Neural crest cell (in vitro differentiated cells): ENCODE measurements at regions not wholly inside any gene's neighbourhood (a gene's known extent, or its start where the extent isn't known, plus 50 kb on each side); places are given as distances from the start of the nearest gene placed in this dataset.

Source experiments
- DNase-seq: peaks from one replicate; pipeline ENCODE4 v3.0.0; 2021; ENCODE audit warnings: low read depth, mixed read lengths, low spot score
- H3K27ac Mint-ChIP-seq: one replicate; pipeline ENCODE4 v1.8.0; 2021; ENCODE audit warnings: mild to moderate bottlenecking, mixed read lengths; ENCODE audit not compliant: unreplicated experiment
- H3K27me3 Mint-ChIP-seq: 2 replicates; pipeline ENCODE4 v1.8.0; 2021; ENCODE audit warnings: low read depth, mild to moderate bottlenecking, mixed read lengths
- H3K36me3 Mint-ChIP-seq: 2 replicates; pipeline ENCODE4 v1.8.0; 2021; ENCODE audit warnings: low read depth, mild to moderate bottlenecking, mixed read lengths
- H3K4me1 Mint-ChIP-seq: 2 replicates; pipeline ENCODE4 v1.8.0; 2021; ENCODE audit warnings: mixed read lengths
- H3K4me3 Mint-ChIP-seq: one replicate; pipeline ENCODE4 v1.8.0; 2021; ENCODE audit warnings: mild to moderate bottlenecking, mixed read lengths
- H3K9me3 Mint-ChIP-seq: 2 replicates; pipeline ENCODE4 v1.8.0; 2021; ENCODE audit warnings: mixed read lengths
- CTCF ChIP-seq: fragments of 200-600 bp; sonication (generic); conservative IDR thresholded peaks from 2 replicates; pipeline ENCODE4 v1.5.0; 2021; ENCODE audit warnings: antibody characterized with exemption, mild to moderate bottlenecking

- no peak for TF ChIP-seq CTCF
- H3K36me3 Mint-ChIP-seq, result no peaks in the 10 kb centered on the region
- no peaks in the 10 kb centered on the region for H3K9me3 Mint-ChIP-seq
- H3K4me1 Mint-ChIP-seq, result no peaks in the 10 kb centered on the region
- no peaks in the 10 kb centered on the region for H3K27me3 Mint-ChIP-seq
- no peak for DNase-seq
- H3K4me3 Mint-ChIP-seq, result no peak overlapping the region
- H3K27ac Mint-ChIP-seq, result no peak overlapping the region
Observed at GRCh38 chr12:69042557-69042956, 109.6 kb upstream of the CPM start.

GRCh38 chr12:69042970-69043369 lies 110.0 kb upstream of the CPM start:
- H3K36me3 Mint-ChIP-seq, result no peaks in the 10 kb centered on the region
- no peak overlapping the region for H3K27ac Mint-ChIP-seq
- H3K4me1 Mint-ChIP-seq, result no peaks in the 10 kb centered on the region
- TF ChIP-seq CTCF, result no peak
- no peaks in the 10 kb centered on the region for H3K9me3 Mint-ChIP-seq
- H3K4me3 Mint-ChIP-seq, result no peak overlapping the region
- DNase-seq, result no peak
- no peaks in the 10 kb centered on the region for H3K27me3 Mint-ChIP-seq

GRCh38 chr12:69044887-69045286 lies 111.9 kb upstream of the CPM start:
- TF ChIP-seq CTCF, result no peak
- no peaks in the 10 kb centered on the region for H3K36me3 Mint-ChIP-seq
- H3K27ac Mint-ChIP-seq, result no peak overlapping the region
- no peaks in the 10 kb centered on the region for H3K27me3 Mint-ChIP-seq
- H3K4me1 Mint-ChIP-seq, result no peaks in the 10 kb centered on the region
- H3K9me3 Mint-ChIP-seq, result peaks cover 4% of the 10 kb centered on the region
- no peak overlapping the region for H3K4me3 Mint-ChIP-seq
- no peak for DNase-seq

- Mint-ChIP-seq H3K9me3 (peaks cover 4% of the 10 kb centered on the region), H3K27me3 (no peaks in the 10 kb centered on the region), H3K36me3 (no peaks in the 10 kb centered on the region), H3K4me3 (no peak overlapping the region), H3K4me1 (no peaks in the 10 kb centered on the region), H3K27ac (no peak overlapping the region)
- DNase-seq, result no peak
- no peak for TF ChIP-seq CTCF
Observed at GRCh38 chr12:69045430-69045829, 112.5 kb upstream of the CPM start.

GRCh38 chr12:69046363-69046762 lies 113.4 kb upstream of the CPM start:
- no peak overlapping the region for H3K27ac Mint-ChIP-seq
- DNase-seq, result no peak
- H3K36me3 Mint-ChIP-seq, result no peaks in the 10 kb centered on the region
- H3K4me3 Mint-ChIP-seq, result no peak overlapping the region
- TF ChIP-seq CTCF, result no peak
- H3K27me3 Mint-ChIP-seq, result peaks cover 3% of the 10 kb centered on the region
- peaks cover 6% of the 10 kb centered on the region for H3K9me3 Mint-ChIP-seq
- no peaks in the 10 kb centered on the region for H3K4me1 Mint-ChIP-seq

GRCh38 chr12:69046920-69047319 lies 113.9 kb upstream of the CPM start:
- Mint-ChIP-seq H3K4me3 (no peak overlapping the region), H3K36me3 (no peaks in the 10 kb centered on the region), H3K9me3 (peaks cover 7% of the 10 kb centered on the region), H3K27me3 (peaks cover 3% of the 10 kb centered on the region), H3K27ac (no peak overlapping the region), H3K4me1 (no peaks in the 10 kb centered on the region)
- TF ChIP-seq CTCF, result no peak
- DNase-seq, result no peak
